ENCODE measurements at regions not wholly inside any gene's neighbourhood (a gene's known extent, or its start where the extent isn't known, plus 50 kb on each side); places are given as distances from the start of the nearest gene placed in this dataset.

GRCh38 chr22:49437356-49437755, 390.3 kb downstream of the BRD1 start:
- DNase-seq (ENCODE audit: low read depth in 3 of 3): no peak

DNA sequence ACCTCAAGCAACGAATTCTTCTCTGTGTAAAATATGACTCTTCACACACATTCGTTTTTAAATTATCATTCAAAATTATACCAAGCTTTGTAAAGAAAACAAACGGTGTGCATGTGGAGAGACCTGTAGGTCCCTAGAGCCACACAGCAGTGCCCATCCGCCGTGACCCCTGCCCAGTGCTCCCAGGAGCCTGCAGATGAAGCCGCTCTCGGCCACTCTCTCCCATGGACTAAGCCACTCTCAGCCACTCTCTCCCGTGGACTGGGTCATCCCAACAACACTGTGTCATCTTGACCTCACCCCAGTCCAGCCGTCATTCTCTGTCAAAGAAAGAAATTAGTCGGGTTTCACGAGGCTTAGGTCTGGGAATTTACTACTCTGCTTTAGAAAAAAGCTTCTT, 391.6 kb downstream of the BRD1 start:
- DNase-seq (ENCODE audit: low read depth in 3 of 3): no peak

DNA sequence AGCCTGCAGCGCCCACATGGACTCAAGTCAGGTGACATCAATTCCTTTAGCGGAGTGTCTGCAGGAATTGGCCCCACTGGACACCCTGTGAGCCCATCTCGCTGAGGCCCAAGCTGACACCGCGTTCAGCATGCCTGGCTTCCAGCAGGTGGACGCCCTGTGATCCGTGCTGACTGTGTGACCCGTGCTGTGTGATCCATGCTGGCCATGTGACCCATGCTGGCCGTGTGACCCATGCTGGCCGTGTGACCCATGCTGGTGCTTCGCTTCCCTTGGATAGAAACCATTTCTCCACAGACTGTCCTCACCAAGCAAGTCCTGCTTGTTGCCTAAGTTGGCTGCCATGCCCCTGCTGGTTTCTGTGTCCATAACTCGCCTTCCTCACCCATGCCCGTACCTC, 392.1 kb downstream of the BRD1 start:
- no peak for DNase-seq (ENCODE audit: low read depth in 3 of 3)

GRCh38 chr22:49433717-49434611, 393.7 kb downstream of the BRD1 start:
- no peak for DNase-seq (ENCODE audit: low read depth in 3 of 3)

GRCh38 chr22:49432897-49433443, 394.7 kb downstream of the BRD1 start:
- DNase-seq (ENCODE audit: low read depth in 3 of 3): no peak

- no peak for DNase-seq (ENCODE audit: low read depth in 3 of 3)
These were observed 395.3 kb downstream of the BRD1 start for GRCh38 chr22:49432211-49432896.

DNA sequence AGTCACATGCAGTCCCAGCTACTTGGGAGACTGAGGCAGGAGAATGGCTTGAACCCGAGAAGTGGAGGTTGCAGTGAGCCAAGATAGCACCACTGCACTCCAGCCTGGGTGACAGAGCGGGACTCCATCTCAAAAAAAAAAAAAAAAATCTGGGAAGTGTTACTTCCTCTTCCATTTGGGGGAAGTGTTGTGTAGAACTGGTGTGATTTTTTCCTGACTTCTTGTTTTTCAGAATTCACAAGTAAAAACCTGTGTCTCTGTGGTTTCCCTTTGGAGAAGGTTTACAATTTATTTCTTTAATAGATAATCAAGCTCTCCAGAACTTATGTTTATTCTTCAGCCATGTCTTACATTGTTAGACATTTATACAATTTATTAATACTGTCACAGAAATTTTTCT, 396.1 kb downstream of the BRD1 start:
- no peak for DNase-seq (ENCODE audit: low read depth in 3 of 3)

DNA sequence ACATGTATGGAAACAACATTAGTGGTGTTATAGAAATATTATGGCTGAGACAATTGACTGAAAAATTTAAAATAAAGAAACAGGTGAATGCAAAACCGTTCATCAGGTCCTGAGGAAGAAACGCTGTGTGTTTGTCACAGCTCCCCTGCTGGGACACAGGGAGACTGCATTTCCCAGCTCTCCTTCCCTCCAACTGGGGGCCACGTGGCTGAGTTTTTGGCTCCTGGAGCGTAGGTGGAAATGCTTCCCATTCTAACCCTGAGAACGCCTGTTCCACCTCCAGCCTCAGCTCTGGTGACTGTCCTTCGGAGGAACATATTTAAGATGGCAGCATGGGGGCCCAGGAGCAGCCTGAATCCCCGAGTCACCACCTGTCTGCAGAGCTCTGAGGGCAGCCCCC, 398.6 kb downstream of the BRD1 start:
- no peak for DNase-seq (ENCODE audit: low read depth in 3 of 3)

DNA sequence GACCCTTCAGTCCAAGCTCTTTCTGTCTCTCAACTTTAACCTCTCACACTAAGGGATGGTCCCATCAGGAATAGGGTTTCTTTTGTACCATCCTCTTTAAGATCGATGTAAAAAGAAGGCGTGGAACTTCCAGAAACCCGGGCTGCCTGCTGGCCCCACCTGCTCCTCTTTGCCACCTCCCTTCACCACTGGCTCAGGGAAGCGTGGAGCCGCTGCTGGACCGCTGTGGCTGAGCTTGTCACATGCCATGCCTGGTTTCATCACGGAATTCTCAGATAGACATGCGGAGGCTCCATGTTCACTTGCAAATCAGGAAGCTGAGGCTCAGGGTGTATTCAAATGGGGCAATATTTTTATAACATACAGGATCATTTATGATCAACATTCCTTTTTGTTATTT, 399.7 kb downstream of the BRD1 start:
- no peak for DNase-seq (ENCODE audit: low read depth in 3 of 3)

DNA sequence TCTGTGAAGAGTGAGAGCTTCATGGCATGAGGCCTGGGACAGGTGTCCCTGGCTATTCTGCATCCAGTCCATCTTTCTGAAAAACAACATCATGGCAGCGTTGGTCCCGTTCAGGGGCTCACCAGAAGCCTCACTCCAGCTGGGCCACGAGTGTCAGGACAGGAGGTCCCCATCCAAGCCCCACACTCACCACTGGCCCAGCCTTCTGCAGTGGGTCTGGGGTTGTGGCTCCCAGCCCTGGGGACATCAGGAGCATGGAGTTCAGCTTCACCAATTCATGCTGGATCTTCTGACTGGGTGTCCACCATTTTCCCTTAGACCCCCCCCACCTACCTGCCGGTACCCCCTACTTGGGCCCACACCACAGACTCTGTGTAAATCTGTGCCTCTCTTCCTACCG, 400.3 kb downstream of the BRD1 start:
- no peak for DNase-seq (ENCODE audit: low read depth in 3 of 3)

- DNase-seq (ENCODE audit: low read depth in 3 of 3): no peak
These were observed 400.9 kb downstream of the BRD1 start for GRCh38 chr22:49426618-49427266.

GRCh38 chr22:49426098-49426497, 401.6 kb downstream of the BRD1 start:
- no peak for DNase-seq (ENCODE audit: low read depth in 3 of 3)

DNA sequence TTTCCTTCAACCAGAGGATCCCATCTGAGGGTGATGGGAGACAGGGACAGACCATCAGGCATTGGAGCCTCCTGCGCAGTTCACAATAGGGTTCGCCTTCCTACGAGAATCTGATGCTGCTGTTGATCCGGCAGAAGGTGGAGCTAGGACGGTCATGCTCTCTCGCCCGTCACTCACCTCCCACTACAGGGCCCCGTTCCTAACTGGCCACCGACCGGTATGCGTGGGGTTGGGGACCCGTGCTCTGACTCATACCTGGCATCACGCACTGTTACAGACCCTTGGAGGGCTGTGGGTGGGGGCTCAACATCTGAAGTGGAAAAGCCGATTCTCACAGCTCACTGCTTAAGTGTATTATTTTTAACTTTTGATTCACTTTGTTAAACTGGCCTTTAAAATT, 402.3 kb downstream of the BRD1 start:
- DNase-seq (ENCODE audit: low read depth in 3 of 3): no peak

DNA sequence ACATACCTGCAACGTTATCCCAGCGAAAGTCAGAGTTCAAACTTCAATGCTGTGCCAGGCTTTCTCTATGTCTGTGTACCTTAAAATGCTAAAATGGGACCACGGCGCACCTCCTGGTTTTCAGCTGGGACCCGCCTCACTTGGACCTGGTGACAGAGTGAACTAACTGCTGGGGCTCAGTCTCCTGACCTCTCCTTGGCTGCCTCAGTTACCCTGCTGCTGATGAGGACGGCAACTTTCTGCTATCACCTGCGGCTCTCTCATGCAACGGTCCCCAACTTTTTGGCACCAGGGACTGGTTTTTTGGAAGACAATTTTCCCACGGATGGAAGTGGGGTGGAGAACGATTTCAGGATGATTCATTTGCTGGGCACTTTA, 402.8 kb downstream of the BRD1 start:
- no peak for DNase-seq (ENCODE audit: low read depth in 3 of 3)

DNA sequence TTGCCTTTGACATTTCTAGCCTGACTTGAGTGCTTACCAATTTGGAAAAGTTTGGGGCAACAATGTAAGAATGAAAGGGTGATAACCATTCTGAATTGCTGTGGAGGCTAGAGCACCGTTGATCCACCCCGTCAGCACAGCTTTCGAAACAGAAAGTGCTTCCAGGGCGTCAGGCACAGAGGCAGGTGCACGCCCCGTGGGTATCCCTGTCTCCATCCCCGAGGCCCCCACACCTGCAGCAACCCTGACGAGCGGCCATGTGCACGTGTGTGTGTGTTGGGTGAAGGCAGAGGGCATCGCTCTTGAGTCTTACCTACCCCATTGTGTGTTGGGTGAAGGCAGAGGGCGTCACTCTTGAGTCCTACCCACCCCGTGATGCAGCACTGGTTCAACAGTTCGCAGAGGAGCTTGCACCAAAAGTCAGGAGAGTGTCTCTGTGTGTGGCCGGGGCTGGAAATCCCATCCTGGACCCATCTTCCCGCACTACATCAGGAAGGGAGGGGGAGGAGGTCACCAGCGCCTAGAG, 404.5 kb downstream of the BRD1 start:
- no peak for DNase-seq (ENCODE audit: low read depth in 3 of 3)

DNA sequence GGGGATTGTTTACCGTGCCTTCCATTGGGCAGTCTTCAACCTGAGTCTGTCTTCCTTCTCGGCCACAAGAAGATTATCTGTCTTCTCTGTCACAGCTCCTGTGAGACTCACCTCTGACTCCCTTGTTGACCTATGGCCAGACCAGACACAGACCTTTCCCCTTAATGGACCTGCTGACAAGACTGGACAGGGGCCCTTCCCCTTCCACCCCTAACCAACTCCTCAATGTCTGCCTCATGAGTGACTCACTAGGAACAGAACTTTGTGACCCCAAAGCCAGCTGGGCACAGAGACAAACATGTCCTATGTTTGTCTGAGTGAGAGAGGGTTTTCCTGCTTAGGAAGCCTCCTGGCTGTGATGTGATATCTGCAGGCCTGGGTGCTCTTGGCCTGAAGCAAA, 405.0 kb downstream of the BRD1 start:
- DNase-seq (ENCODE audit: low read depth in 3 of 3): no peak

DNA sequence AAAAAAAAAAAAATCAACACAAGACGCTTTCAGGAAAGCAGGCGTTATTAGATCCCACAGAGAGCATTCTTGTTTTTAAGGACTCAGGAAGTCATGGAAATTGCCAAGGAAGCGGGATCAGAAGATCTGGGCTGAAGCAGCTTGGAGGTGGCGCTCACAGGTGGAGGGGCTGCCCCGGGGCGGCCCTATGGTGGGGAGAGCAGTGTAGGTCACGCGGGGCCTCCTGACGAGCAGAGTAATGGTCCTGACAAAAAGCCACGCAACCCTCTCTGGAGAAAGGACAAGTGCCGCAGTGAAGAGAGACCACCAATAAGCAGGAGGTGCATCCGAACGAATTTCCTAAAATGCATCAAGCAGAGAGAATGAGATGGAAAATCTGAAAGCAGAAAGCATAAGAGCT, 407.0 kb downstream of the BRD1 start:
- DNase-seq (ENCODE audit: low read depth in 3 of 3): no peak

- no peak for DNase-seq (ENCODE audit: low read depth in 3 of 3)
These were observed 408.0 kb downstream of the BRD1 start for GRCh38 chr22:49419661-49420060.

DNA sequence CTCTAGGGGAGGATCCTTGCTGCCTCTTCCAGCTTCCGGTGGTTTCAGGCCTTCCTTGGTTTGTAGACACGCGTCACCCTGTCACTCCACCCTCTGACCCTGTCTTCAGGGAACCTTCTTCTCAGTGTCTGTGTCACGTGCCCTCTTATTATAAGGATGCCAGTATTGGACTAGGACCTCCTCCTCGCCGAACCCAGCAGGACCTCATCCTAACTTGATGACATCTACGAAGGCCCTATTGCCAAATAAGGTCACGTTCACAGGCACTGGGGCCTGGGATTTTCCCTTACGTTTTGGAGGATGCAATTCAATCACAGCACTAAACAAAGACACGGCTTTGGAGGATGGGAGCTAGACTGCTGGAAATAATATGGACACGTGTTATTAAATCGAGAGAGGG, 408.7 kb downstream of the BRD1 start:
- DNase-seq (ENCODE audit: low read depth in 3 of 3): no peak

DNA sequence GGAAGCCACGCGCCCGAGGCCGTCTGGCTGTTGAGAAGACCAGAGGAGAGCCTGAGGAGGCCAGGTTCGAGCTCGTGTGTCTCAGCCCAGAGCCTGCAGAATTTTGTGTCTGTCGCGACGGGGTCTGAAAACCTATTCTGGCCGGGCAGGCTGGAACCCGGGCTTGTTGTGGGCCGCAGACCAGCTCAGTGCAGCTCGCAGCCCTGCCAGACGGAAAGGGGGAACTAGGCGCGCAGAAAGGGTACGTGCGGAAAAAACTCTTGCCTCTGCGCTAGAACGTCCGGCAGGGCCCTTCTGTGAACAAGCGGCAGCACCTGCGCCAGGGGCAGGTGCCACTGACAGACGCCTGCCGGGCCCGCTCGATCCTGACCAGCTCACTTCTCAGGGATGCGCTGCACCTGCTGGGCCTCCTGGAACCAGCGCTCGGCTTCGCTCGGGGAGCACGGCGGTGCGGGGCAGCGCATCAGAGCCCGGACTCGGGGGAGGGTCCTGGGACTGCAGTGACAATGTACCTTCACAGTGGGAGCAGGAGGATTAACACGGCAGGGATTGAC, 409.3 kb downstream of the BRD1 start:
- no peak for DNase-seq (ENCODE audit: low read depth in 3 of 3)

DNA sequence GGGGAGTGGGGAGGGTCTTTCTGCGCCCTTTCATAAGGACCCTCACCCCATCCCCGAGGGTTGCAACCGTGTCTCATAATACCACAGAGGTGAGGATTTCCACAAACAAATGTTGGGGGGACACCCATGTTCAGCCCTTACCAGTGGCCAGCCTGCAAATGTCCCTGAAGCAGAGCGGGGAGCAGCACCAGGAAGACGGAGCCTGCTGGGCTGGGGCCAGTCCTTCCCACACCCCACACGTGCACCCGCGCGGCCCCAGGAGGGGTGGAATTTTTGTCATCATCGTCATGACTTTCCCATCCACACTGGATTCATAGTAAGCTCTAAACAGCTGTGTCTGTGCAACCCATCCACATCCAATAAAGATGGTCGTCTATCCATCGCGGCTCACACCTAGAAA, 409.8 kb downstream of the BRD1 start:
- DNase-seq (ENCODE audit: low read depth in 3 of 3): no peak

DNA sequence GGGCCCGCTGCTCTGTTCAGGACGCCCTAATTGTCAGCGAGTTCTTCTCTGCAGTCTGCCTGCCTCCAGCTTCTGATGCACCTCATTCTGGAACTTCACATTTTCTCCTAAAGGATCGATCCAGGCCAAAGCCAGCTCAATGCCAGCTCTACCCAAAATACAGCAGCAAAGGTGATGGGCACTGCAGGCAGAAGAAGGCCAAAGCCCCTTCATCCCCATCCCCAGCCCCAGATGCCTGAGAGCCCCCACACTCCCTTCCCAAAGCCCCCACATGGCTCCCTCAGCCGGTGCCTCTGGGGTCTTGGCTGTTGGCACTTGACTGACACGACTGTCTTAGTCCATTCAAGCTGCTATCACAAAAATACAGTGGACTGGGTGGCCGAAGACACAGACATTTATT, 410.3 kb downstream of the BRD1 start:
- no peak for DNase-seq (ENCODE audit: low read depth in 3 of 3)
